CD4-positive, alpha-beta T cell (primary cell): ENCODE measurements at regions not wholly inside any gene's neighbourhood (a gene's known extent, or its start where the extent isn't known, plus 50 kb on each side); places are given as distances from the start of the nearest gene placed in this dataset.

ENCODE experiments used
- ATAC-seq: fragments of 200-7000 bp; cut with Tn5 transposase; one replicate; pipeline ENCODE4 v1.10.0; 2022; ENCODE audit warnings: mild to moderate bottlenecking; ENCODE audit not compliant: poor library complexity
- CTCF ChIA-PET: fragments of 350-600 bp; sonication (Branson Sonifier 250); formaldehyde crosslinking; loops from one replicate; lab custom pipeline; 2021; ENCODE audit warnings: antibody characterized with exemption, inconsistent platforms; lab: Charles Lee
- POLR2A ChIA-PET: fragments of 350-600 bp; sonication (Branson Sonifier 250); formaldehyde crosslinking; loops from one replicate; lab custom pipeline; 2021; ENCODE audit warnings: antibody characterized with exemption, inconsistent platforms; lab: Charles Lee
- DNase-seq, 14 experiments: peaks; one replicate each; pipeline ENCODE4 v3.0.0-alpha.2; 2013 to 2020; ENCODE audit warnings: mixed read lengths in 2 of 14
- H3K27ac ChIP-seq, 2 donors: one replicate each; pipeline versions ENCODE4 v1.5.1 to v1.7.0; 2013; ENCODE audit warnings: low read length in 2 of 2, low read depth in 1 of 2, mild to moderate bottlenecking in 1 of 2
- H3K27me3 ChIP-seq, 2 experiments: 1 replicate in 1 of 2; 2 replicates in 1 of 2; pipeline versions ENCODE4 v1.6.1 to v1.7.0; 2013; ENCODE audit warnings: low read length in 2 of 2, control low read depth in 1 of 2, mild to moderate bottlenecking in 1 of 2, moderate library complexity in 1 of 2; ENCODE audit not compliant: insufficient read depth in 2 of 2, control insufficient read depth in 1 of 2
- H3K36me3 ChIP-seq: one replicate; pipeline ENCODE4 v1.6.1; 2013; ENCODE audit warnings: low read length, control low read depth; ENCODE audit not compliant: insufficient read depth
- H3K4me1 ChIP-seq: one replicate; pipeline ENCODE4 v1.6.1; 2013; ENCODE audit warnings: low read length, control low read depth; ENCODE audit not compliant: insufficient read depth
- H3K4me3 ChIP-seq: one replicate; pipeline ENCODE4 v1.5.1; 2013; ENCODE audit warnings: mild to moderate bottlenecking, low read length, moderate library complexity
- H3K9me3 ChIP-seq, 2 experiments: 1 replicate in 1 of 2; 2 replicates in 1 of 2; pipeline versions ENCODE4 v1.6.1 to v1.7.0; 2013; ENCODE audit warnings: low read length in 2 of 2, mild to moderate bottlenecking in 2 of 2, control low read depth in 1 of 2, moderate library complexity in 1 of 2; ENCODE audit not compliant: control insufficient read depth in 1 of 2, insufficient read depth in 1 of 2
- H3K27ac Mint-ChIP-seq: one replicate; pipeline ENCODE4 v1.8.0; 2020; ENCODE audit warnings: mixed read lengths
- H3K27me3 Mint-ChIP-seq: one replicate; pipeline ENCODE4 v1.8.0; 2021; ENCODE audit warnings: mixed read lengths
- H3K36me3 Mint-ChIP-seq: one replicate; pipeline ENCODE4 v1.8.0; 2021; ENCODE audit warnings: low read depth, mixed read lengths
- H3K4me1 Mint-ChIP-seq: one replicate; pipeline ENCODE4 v1.8.0; 2021; ENCODE audit warnings: low read depth, mixed read lengths
- H3K4me3 Mint-ChIP-seq: one replicate; pipeline ENCODE4 v1.8.0; 2020; ENCODE audit warnings: mild to moderate bottlenecking, mixed read lengths
- H3K9me3 Mint-ChIP-seq: one replicate; pipeline ENCODE4 v1.8.0; 2020; ENCODE audit warnings: mixed read lengths
- intact Hi-C, 2 experiments: fragments of 100-400 bp; cut with DNase I in 1 of 2; cut with micrococcal nuclease in 1 of 2; formaldehyde crosslinking; loops; one replicate each; pipeline versions ENCODE4 v1.15.1 to v1.9.0; 2023 to 2025; cut with DNase I, micrococcal nuclease
- TF ChIP-seq, protein P1 (sequence below): fragments of 200-600 bp; IDR thresholded peaks from one replicate; pipeline ENCODE4 v1.8.0; 2022; ENCODE audit warnings: antibody characterized with exemption, mild to moderate bottlenecking

DNA sequence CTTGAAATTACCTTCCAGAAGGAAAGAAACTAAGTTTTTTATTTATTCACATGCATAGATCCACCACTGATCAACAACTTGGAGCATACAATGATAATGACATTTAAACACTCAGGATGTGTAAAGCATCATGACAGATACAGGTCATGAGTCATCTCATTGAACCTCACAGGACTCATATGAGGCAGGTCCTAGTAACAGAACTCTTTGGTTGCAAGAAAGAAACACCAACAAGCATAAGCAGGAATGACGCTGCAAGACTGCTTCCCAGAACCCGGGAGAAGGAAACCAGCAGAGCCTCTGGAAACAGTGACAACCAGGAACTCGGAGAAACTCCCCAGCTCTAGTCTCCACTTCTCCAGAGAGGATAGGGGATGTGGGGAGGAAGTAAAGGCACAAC lies 60.8 kb upstream of the IPO5 start:
- ChIA-PET CTCF (no interaction called here), POLR2A (no interaction called here)
- DNase-seq (no peak), ATAC-seq (no peak)
- H3K36me3 ChIP-seq = no peaks in the 10 kb centered on the region
- no peak overlapping the region for H3K4me3 ChIP-seq
- H3K4me1 ChIP-seq = no peaks in the 10 kb centered on the region
- H3K4me3 Mint-ChIP-seq = no peak overlapping the region
- peaks cover 2% of the 10 kb centered on the region for H3K9me3 Mint-ChIP-seq
- no peaks in the 10 kb centered on the region for H3K4me1 Mint-ChIP-seq
- no peaks in the 10 kb centered on the region for H3K36me3 Mint-ChIP-seq
- intact Hi-C loops = no loop called here
- TF ChIP-seq, protein P1, sequence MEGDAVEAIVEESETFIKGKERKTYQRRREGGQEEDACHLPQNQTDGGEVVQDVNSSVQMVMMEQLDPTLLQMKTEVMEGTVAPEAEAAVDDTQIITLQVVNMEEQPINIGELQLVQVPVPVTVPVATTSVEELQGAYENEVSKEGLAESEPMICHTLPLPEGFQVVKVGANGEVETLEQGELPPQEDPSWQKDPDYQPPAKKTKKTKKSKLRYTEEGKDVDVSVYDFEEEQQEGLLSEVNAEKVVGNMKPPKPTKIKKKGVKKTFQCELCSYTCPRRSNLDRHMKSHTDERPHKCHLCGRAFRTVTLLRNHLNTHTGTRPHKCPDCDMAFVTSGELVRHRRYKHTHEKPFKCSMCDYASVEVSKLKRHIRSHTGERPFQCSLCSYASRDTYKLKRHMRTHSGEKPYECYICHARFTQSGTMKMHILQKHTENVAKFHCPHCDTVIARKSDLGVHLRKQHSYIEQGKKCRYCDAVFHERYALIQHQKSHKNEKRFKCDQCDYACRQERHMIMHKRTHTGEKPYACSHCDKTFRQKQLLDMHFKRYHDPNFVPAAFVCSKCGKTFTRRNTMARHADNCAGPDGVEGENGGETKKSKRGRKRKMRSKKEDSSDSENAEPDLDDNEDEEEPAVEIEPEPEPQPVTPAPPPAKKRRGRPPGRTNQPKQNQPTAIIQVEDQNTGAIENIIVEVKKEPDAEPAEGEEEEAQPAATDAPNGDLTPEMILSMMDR = no peak
- no peaks in the 10 kb centered on the region for H3K27me3 ChIP-seq
- peaks cover 25% of the 10 kb centered on the region for H3K27me3 Mint-ChIP-seq
- no peak overlapping the region for H3K27ac ChIP-seq
- no peak overlapping the region for H3K27ac Mint-ChIP-seq
- no peaks in the 10 kb centered on the region for H3K9me3 ChIP-seq

DNA sequence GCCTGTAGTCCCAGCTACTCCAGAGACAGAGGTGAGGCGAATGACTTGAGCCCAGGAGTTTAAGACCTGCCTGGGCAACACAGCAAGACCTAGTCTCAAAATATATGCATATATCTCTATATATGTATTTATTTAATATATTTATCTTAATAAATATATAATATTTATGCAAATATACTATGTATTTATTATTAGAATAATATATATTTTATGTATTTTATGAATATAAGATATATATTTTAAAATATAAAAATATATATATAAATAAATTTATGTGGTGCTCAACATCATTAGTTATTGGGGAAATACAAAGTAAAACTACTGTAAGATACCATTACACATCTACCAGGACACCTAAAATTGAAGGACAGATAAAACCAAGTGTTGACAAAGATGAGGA lies 58.1 kb upstream of the IPO5 start:
- no peaks in the 10 kb centered on the region for H3K36me3 Mint-ChIP-seq
- H3K27me3 Mint-ChIP-seq = peaks cover 35% of the 10 kb centered on the region
- H3K9me3 Mint-ChIP-seq = peaks cover 2% of the 10 kb centered on the region
- ChIA-PET CTCF (no interaction called here), POLR2A (no interaction called here)
- intact Hi-C loops = no loop called here
- H3K9me3 ChIP-seq = no peaks in the 10 kb centered on the region
- DNase-seq (no peak), ATAC-seq (no peak)
- H3K27me3 ChIP-seq = peaks cover 0 to 2% of the 10 kb centered on the region in 2 experiments
- no peaks in the 10 kb centered on the region for H3K4me1 ChIP-seq
- H3K27ac ChIP-seq = no peak overlapping the region
- H3K27ac Mint-ChIP-seq = no peak overlapping the region
- H3K4me3 ChIP-seq = no peak overlapping the region
- H3K4me3 Mint-ChIP-seq = no peak overlapping the region
- TF ChIP-seq, protein P1 = no peak
- H3K4me1 Mint-ChIP-seq = no peaks in the 10 kb centered on the region
- H3K36me3 ChIP-seq = no peaks in the 10 kb centered on the region

DNA sequence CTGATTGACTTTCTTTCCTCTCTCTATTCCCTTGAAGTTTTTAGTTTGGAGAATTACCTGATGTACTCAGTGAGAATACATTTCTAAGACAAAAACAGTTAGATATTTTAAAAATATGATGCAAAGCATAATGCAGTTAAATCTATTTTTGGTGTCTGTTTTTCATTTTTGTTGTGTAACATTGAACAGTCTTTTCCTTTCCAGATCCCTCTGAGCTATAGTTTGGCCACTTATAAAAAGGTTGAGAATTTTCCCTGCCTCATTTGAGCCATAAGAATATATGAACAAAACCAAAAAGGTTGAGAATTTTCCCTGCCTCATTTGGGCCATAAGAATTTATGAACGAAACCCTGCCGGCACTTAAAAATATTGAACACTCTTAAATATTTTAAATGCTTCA lies 57.0 kb upstream of the IPO5 start:
- ChIA-PET POLR2A (no interaction called here), CTCF (no interaction called here)
- intact Hi-C loops = no loop called here
- no peak overlapping the region for H3K27ac ChIP-seq
- Mint-ChIP-seq H3K36me3 (no peaks in the 10 kb centered on the region), H3K27ac (no peak overlapping the region), H3K4me1 (no peaks in the 10 kb centered on the region), H3K27me3 (peaks cover 38% of the 10 kb centered on the region), H3K4me3 (no peak overlapping the region), H3K9me3 (peaks cover 2% of the 10 kb centered on the region)
- H3K27me3 ChIP-seq = peaks cover 0 to 2% of the 10 kb centered on the region in 2 experiments
- TF ChIP-seq, protein P1 = no peak
- DNase-seq (no peak), ATAC-seq (no peak)
- no peak overlapping the region for H3K4me3 ChIP-seq
- no peaks in the 10 kb centered on the region for H3K9me3 ChIP-seq
- H3K4me1 ChIP-seq = no peaks in the 10 kb centered on the region
- no peaks in the 10 kb centered on the region for H3K36me3 ChIP-seq
